GM11168 (cell line): ENCODE measurements at regions not wholly inside any gene's neighbourhood (a gene's known extent, or its start where the extent isn't known, plus 50 kb on each side); places are given as distances from the start of the nearest gene placed in this dataset.
"Not testable (repeated sequence)": the region's sequence is repeated elsewhere in the genome, so short reads cannot be mapped to it uniquely, and the experiment has no call there.

Source experiments
- in situ Hi-C: fragments of 300-500 bp; cut with MboI; formaldehyde crosslinking; loops from one replicate; pipeline ENCODE4 v1.12.0; 2022; ENCODE audit warnings: low sequenced_read_pairs; ENCODE audit not compliant: unreplicated experiment

DNA sequence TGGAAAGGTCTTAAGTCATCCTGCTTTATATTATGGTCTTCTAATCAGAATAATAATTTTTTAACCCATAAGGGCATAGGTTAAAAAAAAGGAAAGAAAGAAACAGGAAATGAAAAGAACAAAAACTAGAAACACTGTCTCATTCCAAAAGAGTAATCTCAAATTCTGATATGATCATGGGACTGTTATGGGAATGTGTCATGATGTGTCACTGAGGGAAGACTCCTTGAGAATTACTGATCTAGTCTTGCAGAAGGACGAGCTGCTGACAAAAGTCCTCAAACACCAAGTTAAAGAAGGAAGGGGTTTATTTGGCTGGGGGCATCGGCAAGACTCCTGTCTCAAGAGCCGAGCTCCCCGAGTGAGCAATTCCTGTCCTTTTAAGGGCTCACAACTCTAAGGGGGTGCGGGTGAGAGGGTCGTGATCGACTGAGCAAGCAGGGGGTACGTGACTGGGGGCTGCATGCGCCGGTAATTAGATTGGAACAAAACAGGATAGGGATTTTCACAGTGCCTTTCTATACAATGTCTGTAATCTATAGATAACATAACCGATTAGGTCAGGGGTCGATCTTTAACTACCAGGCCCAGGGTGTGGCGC lies 108.3 kb upstream of the FOXN2 start:
- in situ Hi-C loops, result loop anchor here (10.0 kb wide), 1 partner anchor 81 kb away; no protein-coding TSS in a partner anchor

DNA sequence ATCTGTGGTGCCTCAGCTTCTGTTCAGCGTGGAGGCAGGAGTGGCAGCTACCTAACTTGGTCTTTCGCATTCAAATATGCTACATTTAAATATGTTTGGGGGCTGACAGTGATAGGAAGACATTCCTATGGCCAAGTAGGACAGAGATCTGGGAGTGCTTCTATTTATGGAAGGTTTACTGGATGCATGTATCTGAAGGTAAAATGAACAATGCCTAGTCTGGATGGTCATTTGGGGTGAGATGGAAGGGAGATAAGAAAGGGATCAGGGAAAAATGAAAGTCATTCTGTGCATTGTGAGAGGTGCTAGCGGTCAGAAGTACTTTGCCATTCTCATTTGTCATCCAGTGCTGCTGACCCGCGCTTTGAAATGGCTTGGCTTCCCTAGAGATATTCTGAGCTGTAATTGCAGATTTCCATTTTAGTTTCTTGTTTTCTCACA lies 107.3 kb upstream of the FOXN2 start:
- in situ Hi-C loops, result loop anchor here (10.0 kb wide), 1 partner anchor 82 kb away; no protein-coding TSS in a partner anchor

- in situ Hi-C loops, result loop anchor here (10.0 kb wide), 1 partner anchor 83 kb away; no protein-coding TSS in a partner anchor
These were observed 106.6 kb upstream of the FOXN2 start for GRCh38 chr2:48207851-48208250.

DNA sequence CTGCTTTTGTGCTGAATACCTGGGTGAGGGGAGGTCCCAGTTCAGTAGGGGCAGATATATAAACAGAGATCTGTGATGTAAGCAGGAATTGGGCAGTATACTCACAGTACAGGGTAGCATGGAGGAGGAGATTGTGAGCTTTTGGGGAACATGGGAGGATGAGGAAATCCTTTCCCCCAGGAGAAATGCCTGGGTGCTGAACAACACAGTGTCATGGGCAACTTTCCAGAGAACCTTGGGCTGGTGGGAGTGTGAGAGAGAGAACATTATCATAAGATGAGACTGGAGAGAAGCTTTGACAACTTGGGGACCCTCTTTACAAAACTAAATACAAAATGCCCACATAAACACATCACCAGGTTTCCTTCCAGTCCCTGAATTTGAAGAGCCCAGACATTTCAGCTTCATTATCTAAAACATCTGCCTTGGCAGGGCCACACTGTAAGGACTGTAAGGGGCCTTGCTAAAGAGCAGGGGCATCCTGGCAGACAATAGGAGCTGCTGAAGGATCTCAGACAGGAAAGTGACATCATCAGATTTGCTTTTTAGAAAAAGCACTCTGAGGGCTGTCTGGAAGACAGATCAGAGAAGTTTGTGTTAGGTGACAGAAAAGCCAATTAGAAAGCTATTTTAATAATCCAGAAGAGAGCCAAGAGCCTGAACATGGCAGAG lies 105.1 kb upstream of the FOXN2 start:
- in situ Hi-C loops, result loop anchor here (10.0 kb wide), 1 partner anchor 85 kb away; no protein-coding TSS in a partner anchor

- in situ Hi-C loops, result no loop called here
These were observed 104.3 kb upstream of the FOXN2 start for GRCh38 chr2:48210189-48210588.

- in situ Hi-C loops, result no loop called here
These were observed 100.8 kb upstream of the FOXN2 start for GRCh38 chr2:48213646-48214045.

DNA sequence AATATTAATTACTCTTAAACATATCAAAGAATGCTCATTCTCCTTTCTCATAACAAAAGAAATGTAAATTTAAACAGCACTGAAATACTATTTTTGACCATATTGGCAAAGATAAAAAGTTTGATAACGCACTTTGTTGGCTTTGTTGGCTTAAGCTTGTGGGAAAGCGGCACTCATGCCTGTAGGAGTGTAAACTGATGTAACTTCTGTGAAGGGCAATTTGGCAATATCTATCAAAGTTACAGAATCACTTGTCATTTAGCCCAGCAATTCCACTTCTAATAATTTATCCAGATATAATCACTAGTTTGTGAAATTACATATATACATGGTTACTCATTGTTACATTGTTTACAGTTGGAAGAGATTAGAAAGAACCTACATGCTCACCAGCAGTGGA lies 96.3 kb upstream of the FOXN2 start:
- in situ Hi-C loops, result no loop called here

DNA sequence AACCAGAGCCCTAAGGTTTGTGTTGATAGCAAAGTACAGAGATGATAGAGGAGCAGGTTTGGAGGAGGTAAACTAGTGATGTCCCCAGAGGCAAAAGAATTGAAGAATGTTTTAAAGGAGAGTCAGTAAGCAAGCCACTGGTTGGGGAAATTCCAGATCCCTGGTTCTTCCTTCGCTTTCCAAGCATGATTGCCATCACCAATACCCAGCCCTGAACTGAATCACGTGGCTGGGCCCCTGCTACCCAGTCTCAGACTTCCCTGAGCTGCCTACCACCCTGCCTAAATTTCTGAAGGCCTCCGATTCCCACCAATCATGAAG lies 95.3 kb upstream of the FOXN2 start:
- in situ Hi-C loops, result no loop called here

DNA sequence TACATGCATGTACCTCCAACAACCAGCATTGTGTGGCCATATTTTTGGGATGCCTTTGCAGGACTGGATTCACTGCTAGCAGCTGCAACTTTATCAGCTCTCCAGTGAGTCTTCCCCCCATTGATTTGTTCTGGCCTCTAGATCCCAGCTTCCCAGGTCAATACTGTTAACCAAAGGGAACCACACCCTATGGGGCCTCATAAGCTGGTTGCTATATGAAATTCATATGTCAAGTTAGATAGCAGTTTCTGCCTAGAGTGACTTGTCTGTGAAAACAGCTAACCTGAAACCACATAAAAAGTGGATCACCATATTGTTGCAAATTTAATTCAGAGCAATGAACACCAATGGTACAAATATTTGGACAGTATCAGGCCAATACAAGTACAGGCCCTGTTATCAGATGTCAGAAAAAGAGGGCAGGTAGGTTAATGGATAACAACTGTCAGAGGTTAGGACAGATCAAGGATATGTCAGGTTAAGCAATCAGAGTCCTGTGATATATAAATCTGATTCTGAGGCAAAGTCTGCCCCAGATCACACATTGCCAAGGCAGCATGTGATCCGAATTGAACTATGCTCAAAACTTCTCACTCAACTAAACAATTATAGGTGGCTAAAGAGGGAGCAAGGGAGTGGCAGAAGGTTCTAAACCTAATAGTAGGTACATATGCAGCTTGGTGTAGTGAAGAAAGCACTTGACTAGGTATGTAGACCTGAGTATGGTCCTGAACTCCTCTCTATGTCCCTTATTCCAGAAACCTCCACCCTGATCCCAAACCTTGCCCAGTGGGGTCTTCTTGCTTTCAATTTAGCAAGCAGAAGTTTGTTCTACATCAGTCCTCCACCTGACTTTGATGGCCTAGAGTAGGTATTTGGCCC lies 94.7 kb upstream of the FOXN2 start:
- in situ Hi-C loops, result no loop called here

DNA sequence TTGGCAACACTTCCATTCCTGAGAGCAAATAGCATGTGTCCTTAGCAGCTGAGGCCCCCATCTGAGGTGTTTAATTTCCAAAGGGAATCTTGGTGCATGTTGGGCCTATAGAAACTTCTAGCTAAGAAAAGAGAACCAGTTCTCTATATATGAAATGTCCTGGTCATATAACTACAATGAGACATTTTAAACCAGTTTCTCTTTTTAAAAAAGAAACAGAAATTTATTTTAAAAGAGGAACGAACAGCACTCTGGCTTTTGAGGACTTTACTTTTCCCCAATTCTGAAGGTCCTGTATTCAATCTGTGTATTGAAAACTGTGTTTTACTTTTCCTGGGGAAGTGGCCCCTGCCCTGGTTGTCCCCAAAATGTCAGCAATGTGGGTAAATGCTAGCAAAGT lies 94.0 kb upstream of the FOXN2 start:
- in situ Hi-C loops, result no loop called here

DNA sequence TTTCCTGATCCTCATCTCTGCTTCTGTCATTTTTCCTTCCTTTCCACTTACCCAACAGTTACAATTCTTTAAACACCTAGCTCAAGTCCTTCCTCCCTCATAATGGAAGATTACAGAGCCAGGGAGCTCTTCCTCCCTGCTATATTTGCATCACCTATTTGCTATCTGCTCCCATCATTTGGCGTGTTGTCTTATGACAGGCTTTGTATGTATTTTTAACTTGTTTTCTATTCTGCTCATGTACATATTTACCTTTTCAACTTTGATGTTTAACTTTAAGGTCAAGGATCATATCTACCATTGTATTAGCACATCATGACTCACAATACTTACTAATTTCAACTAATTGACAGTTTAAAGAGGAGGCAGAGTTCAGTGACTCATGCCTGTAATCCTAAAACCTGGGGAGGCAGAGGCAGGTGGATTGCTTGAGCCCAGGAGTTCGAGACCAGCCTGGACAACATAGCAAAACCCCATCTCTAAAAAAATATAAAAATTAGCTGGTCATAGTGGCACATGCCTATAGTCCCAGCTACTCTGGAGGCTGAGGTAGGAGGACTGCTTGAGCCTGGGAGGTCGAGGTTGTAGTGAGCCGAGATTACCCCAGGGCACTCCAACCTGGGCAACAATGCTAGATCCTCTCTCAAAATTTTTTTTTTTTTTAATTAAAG lies 92.5 kb upstream of the FOXN2 start:
- in situ Hi-C loops, result no loop called here

DNA sequence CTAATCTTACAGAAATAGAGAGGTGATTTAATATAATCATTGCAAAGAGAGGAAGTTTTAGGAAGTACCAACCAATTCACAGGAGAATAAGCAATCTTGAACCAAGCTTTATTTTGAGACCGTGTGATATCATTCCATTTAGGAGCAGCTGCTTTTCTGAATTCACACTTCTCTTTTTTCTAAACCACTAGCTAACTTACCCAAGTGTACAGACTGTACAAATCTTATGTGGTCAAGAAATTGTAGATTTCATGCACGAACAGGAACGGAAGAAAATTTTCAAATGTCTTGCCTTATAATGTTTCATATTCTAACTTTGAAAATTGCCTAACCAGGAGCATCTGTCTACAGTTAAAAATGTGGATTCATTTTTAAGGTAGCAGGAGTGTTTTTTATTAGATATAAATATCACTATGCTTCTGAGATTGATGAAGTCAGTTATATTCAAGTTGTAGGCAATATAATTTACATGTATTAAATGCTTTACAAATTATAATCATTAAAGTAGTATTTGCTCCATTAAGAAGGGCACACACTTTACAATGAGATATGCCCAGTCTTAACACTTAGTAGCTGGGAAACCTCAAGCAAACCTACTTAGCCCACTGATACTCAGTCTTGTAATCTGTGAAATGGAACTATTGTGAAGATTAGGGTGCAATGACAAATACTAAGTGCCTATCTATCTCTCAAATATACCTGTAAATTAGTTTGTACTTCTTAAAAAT lies 86.7 kb upstream of the FOXN2 start:
- in situ Hi-C loops, result no loop called here

DNA sequence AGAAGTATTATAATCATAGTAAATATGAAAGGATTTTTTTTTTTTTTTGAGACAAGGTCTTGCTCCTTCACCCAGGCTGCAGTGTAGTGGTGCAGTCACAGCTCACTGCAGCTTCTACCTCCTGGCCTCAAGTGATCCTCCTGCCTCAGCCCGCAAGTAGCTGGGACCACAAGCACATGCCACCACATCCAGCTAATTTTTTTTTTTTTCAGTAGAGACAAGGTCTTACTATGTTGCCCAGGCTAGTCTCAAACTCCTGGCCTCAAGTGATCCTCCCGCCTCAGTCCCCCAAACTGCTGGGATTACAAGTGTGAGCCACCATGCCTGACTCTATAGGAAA lies 86.2 kb upstream of the FOXN2 start:
- in situ Hi-C loops, result no loop called here

GRCh38 chr2:48229063-48229462 lies 85.4 kb upstream of the FOXN2 start:
- in situ Hi-C loops, result no loop called here

DNA sequence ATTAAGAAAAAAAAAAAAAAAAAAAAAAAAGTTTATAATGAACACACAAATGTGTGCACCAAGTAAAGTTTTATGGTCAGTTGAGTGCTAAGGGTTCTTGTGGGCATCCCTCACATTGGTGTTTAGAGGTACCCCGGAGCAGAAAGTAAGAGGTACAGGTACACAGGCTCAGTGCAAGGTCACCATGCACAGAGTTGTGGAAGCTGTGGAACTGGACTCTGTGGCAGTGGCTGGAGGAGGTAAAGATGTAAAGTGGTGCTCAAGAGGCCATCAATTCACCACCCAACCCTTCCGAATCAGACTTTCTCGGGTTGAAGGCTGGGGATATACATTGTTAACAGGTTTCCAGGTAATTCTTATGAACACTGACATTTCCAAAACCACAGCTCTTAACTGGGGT lies 83.6 kb upstream of the FOXN2 start:
- in situ Hi-C loops, result no loop called here

DNA sequence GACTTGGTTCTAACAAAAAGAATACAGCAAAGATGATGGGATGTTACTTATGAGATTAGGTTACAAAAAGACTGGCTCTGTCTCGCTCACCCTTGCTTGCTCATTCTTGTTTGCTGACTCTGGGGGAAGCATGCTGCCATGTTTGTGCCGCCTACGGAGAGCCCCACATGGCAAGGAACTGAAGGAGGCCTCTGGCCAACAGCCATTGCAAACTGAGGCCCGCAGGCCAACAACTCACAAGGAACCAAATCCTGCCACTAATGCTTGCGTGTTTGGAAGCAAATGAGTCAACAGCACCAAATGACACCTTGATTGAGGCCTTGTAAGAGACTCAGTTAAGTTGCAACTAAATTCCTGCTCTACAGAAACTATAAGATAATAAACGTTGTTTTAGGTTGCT lies 82.1 kb upstream of the FOXN2 start:
- in situ Hi-C loops, result no loop called here

DNA sequence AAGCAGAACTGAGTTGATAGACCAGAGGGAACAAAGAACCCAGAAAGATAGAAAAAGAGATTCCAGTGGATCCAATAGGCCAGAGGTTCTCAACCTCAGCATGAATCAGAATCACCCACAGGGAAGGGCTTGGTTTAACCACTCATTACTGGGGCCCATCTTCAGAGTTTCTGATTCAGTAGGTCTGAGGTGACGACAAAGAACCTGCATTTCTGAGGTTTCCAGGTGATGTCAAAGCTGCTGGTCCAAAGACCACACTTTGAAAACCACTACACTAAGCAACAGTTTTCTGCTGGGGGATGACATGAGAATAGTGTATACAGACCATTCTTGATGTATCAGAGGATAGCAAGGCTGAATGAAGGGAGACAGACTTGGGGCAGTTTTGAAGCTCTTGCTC lies 81.5 kb upstream of the FOXN2 start:
- in situ Hi-C loops, result no loop called here

- in situ Hi-C loops, result not testable (repeated sequence)
These were observed 80.7 kb upstream of the FOXN2 start for GRCh38 chr2:48233824-48234223.

DNA sequence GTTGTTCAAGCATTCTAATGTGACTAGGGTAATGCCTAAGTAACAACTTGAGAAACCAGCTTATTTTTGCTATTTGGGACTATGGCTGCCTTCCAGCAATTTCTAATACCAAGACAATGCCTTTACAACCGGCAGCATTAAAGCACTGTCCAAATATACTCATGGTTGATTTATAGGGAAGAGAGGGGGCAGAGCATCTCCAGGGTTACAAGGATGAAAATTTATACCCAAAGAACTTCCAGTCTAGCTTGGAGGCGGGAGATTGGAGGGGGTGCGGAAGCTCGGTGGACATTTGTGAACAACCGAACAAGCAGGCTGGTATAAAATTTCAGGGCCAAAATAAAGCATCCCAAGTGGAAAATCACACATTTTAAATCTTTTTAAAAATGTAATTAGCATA lies 79.4 kb upstream of the FOXN2 start:
- in situ Hi-C loops, result no loop called here

DNA sequence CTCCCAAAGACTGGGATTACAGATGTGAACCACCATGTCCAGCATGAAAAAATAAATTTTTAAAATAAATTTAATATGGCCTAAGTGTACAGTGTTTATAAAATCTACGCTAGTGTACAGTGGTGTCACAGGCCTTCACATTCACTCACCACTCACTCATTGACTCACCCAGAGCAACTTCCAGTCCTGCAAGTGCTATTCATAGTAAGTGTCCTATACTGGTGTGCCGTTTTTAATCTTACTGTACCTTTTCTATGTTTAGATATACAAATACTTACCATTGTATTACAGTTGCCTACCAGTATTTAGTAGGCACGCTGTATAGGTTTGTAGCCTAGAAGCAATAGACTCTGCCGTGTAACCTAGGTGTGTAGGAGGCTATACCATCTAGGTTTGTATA lies 76.1 kb upstream of the FOXN2 start:
- in situ Hi-C loops, result no loop called here
